Keratinocyte (primary cell): ENCODE measurements at regions not wholly inside any gene's neighbourhood (a gene's known extent, or its start where the extent isn't known, plus 50 kb on each side); places are given as distances from the start of the nearest gene placed in this dataset.

ENCODE experiments used
- DNase-seq: peaks from one replicate; pipeline ENCODE4 v3.0.0-alpha.2; 2011; ENCODE audit warnings: low read depth, missing footprints, low spot score
- FAIRE-seq: peaks from 2 replicates; lab custom pipeline; 2011; peaks lifted over from hg19 to GRCh38; lab: Jason Lieb, UNC
- H2AFZ ChIP-seq: 2 replicates; pipeline ENCODE4 v1.6.0; 2012; ENCODE audit warnings: low read length, control low read depth, inconsistent platforms; ENCODE audit not compliant: control insufficient read depth
- H3K27ac ChIP-seq: 2 replicates; pipeline ENCODE4 v1.5.1; 2011; ENCODE audit warnings: low read length; ENCODE audit not compliant: control insufficient read depth, insufficient read depth
- H3K27me3 ChIP-seq: 3 replicates; pipeline ENCODE4 v1.6.0; 2011; ENCODE audit warnings: low read length; ENCODE audit not compliant: control insufficient read depth, insufficient read depth; ENCODE audit errors: extremely low read depth
- H3K36me3 ChIP-seq, 2 experiments: 2 replicates in 1 of 2; 3 replicates in 1 of 2; pipeline ENCODE4 v1.5.1; 2011; ENCODE audit warnings: low read length in 2 of 2, mild to moderate bottlenecking in 1 of 2; ENCODE audit not compliant: control insufficient read depth in 2 of 2, insufficient read depth in 2 of 2; ENCODE audit errors: extremely low read depth in 1 of 2
- H3K4me1 ChIP-seq: 3 replicates; pipeline ENCODE4 v1.5.1; 2011; ENCODE audit warnings: low read length; ENCODE audit not compliant: control insufficient read depth, insufficient read depth; ENCODE audit errors: extremely low read depth
- H3K4me2 ChIP-seq: 3 replicates; pipeline ENCODE4 v1.6.0; 2011; ENCODE audit warnings: low read depth, low read length; ENCODE audit not compliant: control insufficient read depth, insufficient read depth; ENCODE audit errors: extremely low read depth
- H3K4me3 ChIP-seq, 3 experiments: fragments of 200-600 bp in 1 of 3; sonication (generic) in 1 of 3; 2 replicates in 2 of 3; 3 replicates in 1 of 3; pipeline ENCODE4 v1.5.1; 2011 to 2016; ENCODE audit warnings: low read length in 3 of 3, mild to moderate bottlenecking in 3 of 3, control low read depth in 2 of 3, inconsistent platforms in 1 of 3, low read depth in 1 of 3, mixed read lengths in 1 of 3, mixed run types in 1 of 3, moderate library complexity in 1 of 3; ENCODE audit not compliant: control insufficient read depth in 2 of 3, insufficient read depth in 2 of 3; ENCODE audit errors: extremely low read depth in 1 of 3
- H3K79me2 ChIP-seq: 2 replicates; pipeline ENCODE4 v1.6.0; 2012; ENCODE audit warnings: low read length; ENCODE audit not compliant: control insufficient read depth, insufficient read depth
- H3K9ac ChIP-seq: 3 replicates; pipeline ENCODE4 v1.6.0; 2011; ENCODE audit warnings: low read length; ENCODE audit not compliant: control insufficient read depth, insufficient read depth; ENCODE audit errors: extremely low read depth
- H3K9me1 ChIP-seq: 3 replicates; pipeline ENCODE4 v1.6.0; 2011; ENCODE audit warnings: low read length; ENCODE audit not compliant: control insufficient read depth, insufficient read depth; ENCODE audit errors: extremely low read depth
- H3K9me3 ChIP-seq: 2 replicates; pipeline ENCODE4 v1.5.1; 2012; ENCODE audit warnings: low read depth, low read length; ENCODE audit not compliant: control insufficient read depth
- H4K20me1 ChIP-seq: 3 replicates; pipeline ENCODE4 v1.6.0; 2011; ENCODE audit warnings: low read length; ENCODE audit not compliant: control insufficient read depth, insufficient read depth; ENCODE audit errors: extremely low read depth
- EZH2 ChIP-seq: IDR thresholded peaks from one replicate; pipeline ENCODE4 v1.6.1; 2012; ENCODE audit warnings: inconsistent platforms, mild to moderate bottlenecking, low read length, moderate library complexity
- dilution Hi-C: fragments of 300-500 bp; cut with MboI; formaldehyde crosslinking; loops from one replicate; pipeline ENCODE4 v1.7.0; 2020; ENCODE audit warnings: low sequenced_read_pairs; ENCODE audit not compliant: extremely low pct_ligation_motif_present
- TF ChIP-seq, protein P1 (sequence below), 3 experiments: IDR thresholded peaks in 1 of 3; conservative IDR thresholded peaks in 1 of 3; optimal IDR thresholded peaks in 1 of 3; 2 replicates in 2 of 3; 3 replicates in 1 of 3; pipeline versions ENCODE3 to v1.5.1; 2011; ENCODE audit warnings: low read length in 3 of 3, mild to moderate bottlenecking in 3 of 3, moderate library complexity in 2 of 3, control low read depth in 1 of 3, inconsistent platforms in 1 of 3; ENCODE audit not compliant: insufficient read depth in 2 of 3; ENCODE audit errors: extremely low read depth in 1 of 3

DNA sequence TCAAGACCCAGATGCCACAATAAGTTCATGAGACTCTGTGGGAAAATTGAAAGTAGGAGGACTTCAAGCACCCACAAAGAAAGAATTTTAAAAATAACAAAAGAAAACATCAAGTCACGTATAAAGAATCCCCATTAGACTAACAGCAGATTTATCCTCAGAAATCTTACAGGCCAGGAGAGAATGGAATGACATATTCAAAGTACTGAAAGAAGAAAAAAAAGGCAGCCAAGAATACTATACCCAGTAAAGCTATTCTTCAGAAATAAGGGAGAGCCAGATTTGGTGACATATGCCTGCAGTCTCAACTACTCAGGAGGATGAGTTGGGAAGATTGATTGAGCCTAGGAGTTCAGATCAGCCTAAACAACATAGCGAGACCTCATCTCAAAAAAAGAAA lies 84.3 kb upstream of the CD53 start:
- H3K36me3 ChIP-seq: no peaks in the 10 kb centered on the region
- TF ChIP-seq EZH2: no peak
- TF ChIP-seq, protein P1, sequence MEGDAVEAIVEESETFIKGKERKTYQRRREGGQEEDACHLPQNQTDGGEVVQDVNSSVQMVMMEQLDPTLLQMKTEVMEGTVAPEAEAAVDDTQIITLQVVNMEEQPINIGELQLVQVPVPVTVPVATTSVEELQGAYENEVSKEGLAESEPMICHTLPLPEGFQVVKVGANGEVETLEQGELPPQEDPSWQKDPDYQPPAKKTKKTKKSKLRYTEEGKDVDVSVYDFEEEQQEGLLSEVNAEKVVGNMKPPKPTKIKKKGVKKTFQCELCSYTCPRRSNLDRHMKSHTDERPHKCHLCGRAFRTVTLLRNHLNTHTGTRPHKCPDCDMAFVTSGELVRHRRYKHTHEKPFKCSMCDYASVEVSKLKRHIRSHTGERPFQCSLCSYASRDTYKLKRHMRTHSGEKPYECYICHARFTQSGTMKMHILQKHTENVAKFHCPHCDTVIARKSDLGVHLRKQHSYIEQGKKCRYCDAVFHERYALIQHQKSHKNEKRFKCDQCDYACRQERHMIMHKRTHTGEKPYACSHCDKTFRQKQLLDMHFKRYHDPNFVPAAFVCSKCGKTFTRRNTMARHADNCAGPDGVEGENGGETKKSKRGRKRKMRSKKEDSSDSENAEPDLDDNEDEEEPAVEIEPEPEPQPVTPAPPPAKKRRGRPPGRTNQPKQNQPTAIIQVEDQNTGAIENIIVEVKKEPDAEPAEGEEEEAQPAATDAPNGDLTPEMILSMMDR (optimal IDR thresholded peaks at IDR 0.05 in 1 of 3, IDR thresholded peaks at IDR 0.05 in 1 of 3, conservative IDR thresholded peaks at IDR 0.05 in 1 of 3; ENCODE audit: extremely low read depth in 1 of 3, insufficient read depth in 2 of 3, low read length in 3 of 3): no peak
- no peaks in the 10 kb centered on the region for H3K27me3 ChIP-seq
- no peak overlapping the region for H2AFZ ChIP-seq
- no peaks in the 10 kb centered on the region for H3K79me2 ChIP-seq
- H3K9me3 ChIP-seq: no peaks in the 10 kb centered on the region
- H3K9me1 ChIP-seq: no peaks in the 10 kb centered on the region
- no peak overlapping the region for H3K4me3 ChIP-seq
- no peak overlapping the region for H3K27ac ChIP-seq
- H4K20me1 ChIP-seq: no peaks in the 10 kb centered on the region
- dilution Hi-C loops: no loop called here
- no peak overlapping the region for H3K9ac ChIP-seq
- peaks cover 10% of the 10 kb centered on the region for H3K4me1 ChIP-seq
- H3K4me2 ChIP-seq: no peak overlapping the region
- FAIRE-seq: no peak
- no peak for DNase-seq

DNA sequence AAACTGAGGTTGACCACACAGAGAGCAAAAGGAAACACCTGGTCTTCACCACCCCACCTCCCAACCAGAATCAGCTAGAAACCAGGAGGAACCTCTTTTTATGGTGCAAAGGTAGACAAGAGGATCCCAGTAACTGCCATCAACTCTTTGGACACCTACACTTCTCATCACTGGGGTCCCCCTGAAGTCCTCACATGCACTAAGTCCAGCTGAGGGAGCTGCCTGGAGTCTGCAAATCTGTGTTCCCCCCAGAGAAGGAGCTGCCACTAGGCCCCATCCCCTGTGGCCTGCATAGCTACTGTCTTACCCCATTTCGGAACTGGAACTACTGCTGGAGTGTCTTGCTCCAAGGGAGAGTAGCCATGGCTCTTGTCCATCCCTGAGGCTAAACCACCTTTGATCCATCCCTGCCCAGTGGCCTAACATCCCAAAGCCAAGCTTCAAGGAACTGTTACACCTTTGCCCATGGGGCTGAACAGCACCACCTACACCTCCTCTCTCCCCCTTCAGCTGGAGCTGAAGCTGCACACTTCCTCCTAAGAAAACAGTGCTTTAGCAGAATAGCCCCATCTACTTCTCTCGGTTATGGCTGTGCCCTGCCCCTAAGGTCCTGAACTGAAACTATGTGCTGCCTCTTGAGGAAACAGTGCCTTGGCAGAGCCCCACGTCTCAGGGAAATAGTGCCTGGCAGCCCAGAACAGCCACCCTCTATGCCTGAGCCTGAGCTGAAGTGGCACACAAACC lies 85.4 kb upstream of the CD53 start:
- no peak for FAIRE-seq
- no peak overlapping the region for H2AFZ ChIP-seq
- no peak overlapping the region for H3K4me3 ChIP-seq
- H3K27ac ChIP-seq: no peak overlapping the region
- H3K9me3 ChIP-seq: no peaks in the 10 kb centered on the region
- dilution Hi-C loops: no loop called here
- H3K4me2 ChIP-seq: no peak overlapping the region
- TF ChIP-seq EZH2: no peak
- TF ChIP-seq, protein P1 (optimal IDR thresholded peaks at IDR 0.05 in 1 of 3, IDR thresholded peaks at IDR 0.05 in 1 of 3, conservative IDR thresholded peaks at IDR 0.05 in 1 of 3; ENCODE audit: extremely low read depth in 1 of 3, insufficient read depth in 2 of 3, low read length in 3 of 3): no peak
- no peaks in the 10 kb centered on the region for H3K79me2 ChIP-seq
- no peaks in the 10 kb centered on the region for H4K20me1 ChIP-seq
- no peak overlapping the region for H3K9ac ChIP-seq
- no peak for DNase-seq
- H3K36me3 ChIP-seq: no peaks in the 10 kb centered on the region
- no peaks in the 10 kb centered on the region for H3K27me3 ChIP-seq
- no peaks in the 10 kb centered on the region for H3K9me1 ChIP-seq
- peaks cover 10% of the 10 kb centered on the region for H3K4me1 ChIP-seq
